ENCODE measurements at regions not wholly inside any gene's neighbourhood (a gene's known extent, or its start where the extent isn't known, plus 50 kb on each side); places are given as distances from the start of the nearest gene placed in this dataset.

GRCh38 chr11:133679896-133680295 is 147.6 kb upstream of the OPCML start:
- Histone ChIP-seq H3K4me1 (no peaks in the 10 kb centered on the region), H3K36me3 (no peaks in the 10 kb centered on the region), H3K9me3 (no peaks in the 10 kb centered on the region), H3K27me3 (peaks cover 19% of the 10 kb centered on the region), H3K4me3 (no peak overlapping the region), H3K27ac (no peak overlapping the region)
- ATAC-seq, result no peak
- DNase-seq, result no peak
- no peak for TF ChIP-seq CTCF (IDR thresholded peaks at IDR 0.05)
- intact Hi-C loops (cut with DNase I), result no loop called here

GRCh38 chr11:133678191-133678590 is 145.9 kb upstream of the OPCML start:
- Histone ChIP-seq H3K36me3 (no peaks in the 10 kb centered on the region), H3K9me3 (no peaks in the 10 kb centered on the region), H3K27me3 (peaks cover 19% of the 10 kb centered on the region), H3K4me1 (no peaks in the 10 kb centered on the region), H3K27ac (no peak overlapping the region), H3K4me3 (no peak overlapping the region)
- ATAC-seq (no peak), DNase-seq (no peak)
- intact Hi-C loops (cut with DNase I), result no loop called here
- no peak for TF ChIP-seq CTCF (IDR thresholded peaks at IDR 0.05)

GRCh38 chr11:133677387-133677786 is 145.1 kb upstream of the OPCML start:
- intact Hi-C loops (cut with DNase I), result no loop called here
- no peaks in the 10 kb centered on the region for H3K36me3 ChIP-seq
- no peak overlapping the region for H3K4me3 ChIP-seq
- H3K9me3 ChIP-seq, result no peaks in the 10 kb centered on the region
- peaks cover 19% of the 10 kb centered on the region for H3K27me3 ChIP-seq
- no peak overlapping the region for H3K27ac ChIP-seq
- H3K4me1 ChIP-seq, result no peaks in the 10 kb centered on the region
- no peak for DNase-seq
- no peak for ATAC-seq
- no peak for TF ChIP-seq CTCF (IDR thresholded peaks at IDR 0.05)

- DNase-seq, result no peak
- Histone ChIP-seq H3K4me1 (no peaks in the 10 kb centered on the region), H3K4me3 (no peak overlapping the region), H3K27ac (no peak overlapping the region), H3K27me3 (peaks cover 17% of the 10 kb centered on the region), H3K9me3 (no peaks in the 10 kb centered on the region), H3K36me3 (no peaks in the 10 kb centered on the region)
- TF ChIP-seq CTCF (IDR thresholded peaks at IDR 0.05), result no peak
- no peak for ATAC-seq
- intact Hi-C loops (cut with DNase I), result no loop called here
Observed at GRCh38 chr11:133676265-133676664, 144.0 kb upstream of the OPCML start.

GRCh38 chr11:133669371-133670053 is 137.2 kb upstream of the OPCML start:
- Histone ChIP-seq H3K27me3 (peaks cover 17% of the 10 kb centered on the region), H3K36me3 (no peaks in the 10 kb centered on the region), H3K4me3 (no peak overlapping the region), H3K4me1 (no peaks in the 10 kb centered on the region), H3K9me3 (no peaks in the 10 kb centered on the region), H3K27ac (no peak overlapping the region)
- intact Hi-C loops (cut with DNase I), result no loop called here
- no peak for DNase-seq
- TF ChIP-seq CTCF (IDR thresholded peaks at IDR 0.05), result no peak
- ATAC-seq, result no peak
